Limb (tissue), 2 donors: ENCODE measurements at regions not wholly inside any gene's neighbourhood (a gene's known extent, or its start where the extent isn't known, plus 50 kb on each side); places are given as distances from the start of the nearest gene placed in this dataset.

Source experiments
- DNase-seq, 2 donors: peaks; one replicate each; pipeline ENCODE4 v3.0.0-alpha.2; 2016; ENCODE audit errors: extremely low spot score in 2 of 2

GRCh38 chr2:129756276-129756675, 223.2 kb upstream of the RAB6C start:
- peak in 1 of 2 donors; percentile 14 for DNase-seq

DNA sequence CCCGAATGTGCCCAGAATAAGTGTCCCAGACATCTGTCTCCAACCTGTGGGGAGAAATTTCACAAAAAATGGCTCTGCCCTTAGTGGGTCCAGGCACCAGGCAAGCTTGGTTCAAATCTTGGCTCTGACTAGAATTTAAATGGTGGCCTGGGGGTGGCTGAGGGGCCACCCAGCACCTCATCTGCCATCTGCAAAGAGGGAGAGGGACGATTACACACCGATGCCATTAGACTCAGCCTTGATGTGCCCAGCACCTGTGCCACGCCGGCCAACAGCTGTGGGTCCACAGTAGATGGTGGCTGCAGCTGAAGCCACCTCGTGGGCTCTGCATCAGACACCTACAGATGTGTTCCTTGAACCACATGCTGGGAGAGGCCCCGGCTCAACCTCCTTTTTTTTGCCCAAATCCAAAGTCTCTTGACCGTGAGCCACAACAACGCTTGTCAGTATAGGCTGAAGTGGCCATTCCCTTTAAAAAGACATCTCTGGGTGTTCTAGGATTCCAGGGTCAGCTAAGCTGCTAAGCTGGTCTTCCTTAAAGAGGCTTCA, 222.0 kb upstream of the RAB6C start:
- DNase-seq = no peak

GRCh38 chr2:129757915-129758783, 221.3 kb upstream of the RAB6C start:
- peak in 1 of 2 donors; percentile 29 for DNase-seq

- peak in 1 of 2 donors; percentile 17 for DNase-seq
Observed at GRCh38 chr2:129758784-129759471, 220.5 kb upstream of the RAB6C start.

GRCh38 chr2:129759472-129760010, 219.9 kb upstream of the RAB6C start:
- no peak for DNase-seq

DNA sequence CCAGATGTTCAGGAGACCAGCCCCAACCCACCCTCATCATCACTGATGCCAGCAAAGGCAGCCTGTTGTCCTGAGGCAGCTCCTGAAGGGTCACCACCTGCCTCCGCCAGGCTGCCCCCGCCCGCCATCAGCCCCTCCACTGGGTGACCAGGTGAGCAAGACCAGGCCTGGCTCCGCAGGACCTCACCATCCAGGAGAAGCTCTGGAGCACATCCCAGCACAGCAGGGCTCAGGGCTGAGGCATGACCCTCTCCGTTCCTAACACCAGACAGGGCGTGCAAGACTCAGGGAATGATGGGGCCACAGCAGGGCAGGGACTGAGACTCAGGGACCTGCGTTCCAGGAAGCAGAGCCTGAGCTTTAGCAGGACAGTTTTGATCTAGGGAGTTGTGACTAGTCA, 218.8 kb upstream of the RAB6C start:
- peak in 1 of 2 donors; percentile 19 for DNase-seq

DNA sequence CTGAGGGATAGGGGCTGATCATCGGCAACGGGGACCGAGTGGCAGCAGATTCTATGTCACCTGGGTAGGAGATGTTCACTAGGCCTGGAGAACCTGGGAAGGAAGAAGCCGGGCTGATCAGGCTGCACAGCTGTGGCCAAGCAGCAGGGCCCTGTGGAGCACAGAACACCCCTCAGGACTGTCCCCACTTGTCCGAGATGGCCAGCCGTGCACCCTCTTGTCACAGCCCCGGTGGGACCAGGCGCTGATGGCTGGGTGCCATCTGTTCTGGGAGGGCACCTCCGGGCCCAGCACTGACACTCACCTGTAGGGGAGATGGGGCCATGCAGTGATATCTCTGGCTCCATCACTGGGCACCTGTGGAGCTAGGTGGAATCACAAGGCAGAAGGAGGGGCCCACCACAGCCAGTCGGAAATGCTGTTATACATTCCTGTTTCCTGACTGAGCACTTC, 217.9 kb upstream of the RAB6C start:
- peak in 1 of 2 donors; percentile 23 for DNase-seq

DNA sequence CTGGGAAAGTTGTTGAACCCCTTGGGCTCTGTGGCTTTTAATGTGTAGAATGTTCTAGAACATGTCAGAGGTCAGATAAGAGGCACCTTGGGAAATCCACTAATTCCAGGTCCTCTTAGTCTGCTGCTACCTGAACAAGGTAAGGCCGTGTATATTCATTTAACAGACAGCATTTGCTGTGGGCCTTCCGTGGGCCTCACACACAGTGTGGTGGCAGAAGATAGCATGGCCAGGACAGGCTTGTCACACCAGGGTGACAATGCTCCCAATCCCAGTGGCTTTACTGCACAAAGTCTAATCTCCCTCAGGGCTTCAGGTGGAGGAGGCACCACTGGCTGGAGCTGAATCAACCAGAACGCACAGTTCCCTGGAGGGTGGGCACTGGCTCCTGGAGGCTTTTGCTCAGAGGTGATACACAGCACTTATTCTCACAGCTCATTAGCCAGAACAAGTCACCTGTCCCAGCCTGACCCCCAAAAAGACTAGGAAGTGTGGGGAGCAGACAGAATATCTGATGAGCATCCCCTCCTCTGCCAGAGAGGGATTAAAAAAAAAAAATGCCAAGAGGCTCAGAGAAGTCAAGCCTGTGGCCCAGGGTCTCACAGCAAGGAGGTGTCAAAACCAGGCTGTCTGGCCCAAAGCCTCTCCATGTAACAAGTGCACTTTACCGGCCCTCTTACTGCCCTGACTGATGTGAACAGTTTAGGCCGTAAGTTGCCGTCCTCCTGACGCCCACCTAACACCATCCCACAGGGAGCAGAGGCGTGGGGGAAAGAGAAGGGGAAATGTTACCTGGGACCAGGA, 216.9 kb upstream of the RAB6C start:
- DNase-seq = peak in 1 of 2 donors; percentile 12

DNA sequence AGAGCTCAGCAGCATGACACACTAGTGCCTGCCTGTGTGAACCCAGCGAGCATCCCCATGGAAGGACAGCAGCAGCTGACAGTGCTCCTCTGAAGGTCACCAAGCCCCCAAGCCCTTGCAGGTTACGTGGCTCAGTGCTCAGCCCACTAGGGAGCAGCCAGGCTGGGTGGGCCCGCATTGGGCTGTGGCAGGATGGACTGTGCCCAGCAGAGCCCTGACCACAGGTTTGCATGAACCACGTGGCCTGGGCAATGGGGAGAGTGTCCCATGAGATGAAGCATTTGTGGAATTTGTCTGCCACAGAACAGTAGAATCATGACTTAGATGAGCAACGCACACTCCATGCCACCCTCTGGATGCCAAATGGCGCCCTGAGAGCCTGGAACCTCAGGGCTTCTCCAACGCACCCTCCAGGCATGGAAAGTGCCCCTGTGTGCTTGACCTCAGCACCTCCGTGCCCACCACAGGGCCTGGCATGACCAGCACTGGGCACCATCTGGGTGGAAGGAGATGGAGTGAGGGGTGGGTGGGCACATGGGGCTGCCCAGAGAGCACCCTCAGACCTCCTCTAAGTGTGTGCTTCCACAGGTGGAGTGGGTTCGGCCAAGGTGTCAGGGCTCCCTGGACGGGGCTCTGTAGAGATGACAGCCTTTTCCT, 216.1 kb upstream of the RAB6C start:
- no peak for DNase-seq

DNA sequence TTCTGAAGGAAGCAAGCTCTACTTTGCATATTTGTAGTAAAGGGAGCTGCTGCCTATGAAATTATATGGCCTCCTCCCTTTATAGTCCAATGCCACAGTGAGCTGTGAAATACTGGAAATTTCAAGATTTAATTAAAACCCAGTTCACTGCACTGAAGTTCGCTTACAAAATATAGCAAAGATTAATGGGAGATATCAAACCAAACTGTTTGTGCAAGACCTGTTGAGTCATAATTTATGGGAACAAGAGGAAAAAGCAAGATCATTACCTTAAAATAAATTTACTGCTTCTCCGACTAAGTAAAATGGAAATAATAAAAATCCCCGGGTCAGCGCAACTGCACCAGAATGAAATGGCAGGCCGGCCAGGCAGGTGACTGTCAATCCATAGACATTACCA, 215.5 kb upstream of the RAB6C start:
- DNase-seq = no peak

DNA sequence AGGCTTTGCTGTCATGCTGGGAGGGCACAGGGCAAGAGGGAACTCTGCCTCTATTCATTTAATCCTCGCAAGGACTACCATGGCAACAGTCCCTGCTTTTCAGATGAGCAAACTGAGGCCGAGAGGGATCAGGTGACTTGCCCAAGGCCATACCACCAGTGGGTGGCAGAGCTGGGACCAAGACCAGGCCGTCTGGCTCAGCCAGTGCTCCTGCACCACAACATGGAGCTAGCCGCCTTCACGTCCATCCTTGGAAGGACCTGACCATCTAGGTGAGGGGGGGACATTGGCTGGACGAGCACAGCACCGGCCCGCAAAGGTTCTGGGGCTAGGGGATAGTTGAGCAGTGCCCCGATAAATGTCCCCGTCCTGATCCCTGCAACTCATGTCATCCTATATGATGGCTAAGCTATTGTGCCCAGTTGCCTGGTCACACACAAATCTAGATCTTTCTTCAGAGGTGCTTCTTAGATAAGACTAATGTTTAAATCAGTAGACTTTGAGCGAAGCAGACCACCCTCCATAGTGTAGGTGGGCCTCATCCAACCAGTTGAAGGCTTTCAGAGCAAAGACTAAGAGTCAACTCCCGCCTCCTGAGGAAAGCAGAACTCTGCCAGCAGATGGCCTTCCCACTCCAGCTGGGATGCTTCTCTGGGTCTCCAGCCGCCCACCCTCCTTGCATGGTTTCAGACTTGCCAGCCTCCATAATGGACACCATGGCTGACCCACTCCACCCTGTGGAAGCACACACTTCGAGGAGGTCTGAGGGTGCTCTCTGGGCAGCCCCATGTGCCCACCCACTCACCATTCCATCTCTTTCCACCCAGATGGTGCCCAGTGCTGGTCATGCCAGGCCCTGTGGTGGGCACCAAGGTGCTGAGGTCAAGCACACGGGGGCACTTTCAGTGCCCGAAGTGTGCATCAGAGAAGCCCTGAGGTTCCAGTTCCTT, 214.8 kb upstream of the RAB6C start:
- peak in 1 of 2 donors; percentile 18 for DNase-seq

DNA sequence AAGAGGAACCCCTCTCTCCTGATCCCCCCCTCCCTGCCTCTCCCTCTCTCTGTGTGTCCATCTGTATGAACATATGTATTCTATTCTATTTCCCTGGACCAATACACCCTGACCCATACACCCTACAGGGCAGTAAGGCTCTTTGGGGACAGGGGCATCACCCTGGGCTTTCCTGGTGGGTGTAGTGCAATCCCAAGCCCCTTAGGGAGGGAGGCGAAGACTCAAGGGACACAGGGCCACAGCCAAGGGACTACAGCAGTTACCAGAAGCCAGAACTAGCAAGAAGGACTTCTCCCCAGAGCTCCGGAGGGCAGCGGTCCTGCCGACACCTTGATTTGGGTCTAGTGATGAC, 214.2 kb upstream of the RAB6C start:
- peak in 1 of 2 donors; percentile 23 for DNase-seq

- DNase-seq = no peak
Observed at GRCh38 chr2:129765678-129766351, 213.7 kb upstream of the RAB6C start.

- DNase-seq = no peak
Observed at GRCh38 chr2:129766374-129766993, 213.0 kb upstream of the RAB6C start.

DNA sequence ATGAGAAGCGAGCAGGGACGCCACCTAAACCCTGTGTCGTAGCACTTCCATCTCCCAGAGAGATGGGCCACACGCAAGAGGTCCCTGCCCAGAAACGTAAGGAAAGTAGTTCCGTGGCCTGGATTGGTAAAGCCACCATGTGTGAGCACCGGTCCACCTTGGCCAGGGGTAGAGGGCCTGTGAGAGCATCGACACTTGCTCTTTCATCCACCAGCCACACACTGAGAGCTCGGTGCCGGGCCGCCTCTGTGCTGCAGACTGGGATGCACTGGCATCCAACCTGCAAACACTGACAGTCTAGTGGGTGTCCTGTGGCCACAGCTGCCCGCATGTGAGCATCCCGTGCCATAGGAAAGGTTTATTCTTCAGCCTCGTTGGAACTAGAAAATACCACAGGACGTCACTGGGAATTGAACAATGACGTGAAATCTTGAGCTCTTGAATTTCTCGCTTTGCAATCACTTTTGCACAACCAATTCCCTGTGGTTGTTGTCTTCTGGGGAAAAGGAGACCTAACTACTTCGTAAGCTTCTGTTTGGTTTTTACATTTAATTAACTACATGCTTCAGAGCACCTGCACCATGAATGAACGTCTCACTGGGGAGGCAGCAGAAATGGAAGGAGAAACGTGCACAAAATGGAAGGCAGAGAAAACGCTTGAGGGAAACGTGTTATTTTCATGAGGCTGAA, 212.0 kb upstream of the RAB6C start:
- no peak for DNase-seq

GRCh38 chr2:129768036-129768386, 211.5 kb upstream of the RAB6C start:
- DNase-seq = no peak

DNA sequence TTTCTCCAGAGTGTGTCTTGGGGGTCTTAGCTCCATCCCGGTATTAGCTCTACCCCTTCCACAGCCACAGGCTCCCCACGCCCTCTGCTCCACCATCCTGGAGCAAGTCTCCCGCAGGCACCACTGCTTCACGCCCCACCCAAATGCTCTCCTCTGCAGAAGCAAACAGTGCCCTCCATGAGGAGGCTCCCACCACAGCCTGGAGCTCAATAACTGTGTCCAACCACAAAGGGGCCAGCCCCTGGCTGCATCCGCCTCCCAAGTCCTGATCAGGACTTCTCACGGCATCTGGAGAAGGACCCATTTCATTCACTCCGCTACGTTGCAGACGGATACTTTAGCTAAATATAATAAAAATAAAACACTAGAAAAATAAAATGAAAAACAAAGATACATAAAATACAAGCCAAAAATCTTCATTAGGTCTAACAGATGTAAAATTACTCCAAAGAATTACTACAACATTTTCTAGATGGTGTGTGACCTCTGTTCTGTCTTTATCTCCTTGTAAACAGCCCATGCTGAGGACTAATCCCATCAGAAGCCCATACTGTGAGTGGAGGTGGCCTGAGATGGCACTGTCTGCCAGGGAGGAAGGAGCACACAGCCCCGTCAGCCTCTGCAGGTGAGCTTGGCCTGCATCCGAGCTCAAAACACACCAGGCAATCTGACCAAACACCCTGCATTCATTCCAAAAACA, 210.8 kb upstream of the RAB6C start:
- peak in 1 of 2 donors; percentile 9 for DNase-seq
